Stimulated activated CD4-positive, alpha-beta T cell treated with anti-CD3 and anti-CD28 coated beads, Interleukin-12 subunit alpha, Interleukin-12 subunit beta, amount 100 ng/mL, for 48 hours (primary cell): ENCODE measurements at regions not wholly inside any gene's neighbourhood (a gene's known extent, or its start where the extent isn't known, plus 50 kb on each side); places are given as distances from the start of the nearest gene placed in this dataset.
"Not testable (repeated sequence)": the region's sequence is repeated elsewhere in the genome, so short reads cannot be mapped to it uniquely, and the experiment has no call there.

Experiments used
- DNase-seq, 3 donors: peaks; one replicate each; pipeline ENCODE4 v3.0.0-alpha.2; 2020; ENCODE audit warnings: low read depth in 2 of 3, low spot score in 1 of 3

- DNase-seq, result no peak
These were observed 59.2 kb upstream of the ADGRB3 start for GRCh38 chr6:68575765-68576439.

GRCh38 chr6:68572975-68573374 is 62.1 kb upstream of the ADGRB3 start:
- no peak for DNase-seq

GRCh38 chr6:68572525-68572924 is 62.6 kb upstream of the ADGRB3 start:
- DNase-seq, result peak in 1 of 3 donors; percentile 4

GRCh38 chr6:68559716-68560115 is 75.4 kb upstream of the ADGRB3 start:
- DNase-seq, result no peak

- DNase-seq, result no peak
These were observed 76.0 kb upstream of the ADGRB3 start for GRCh38 chr6:68559070-68559469.

- DNase-seq, result no peak
These were observed 88.5 kb upstream of the ADGRB3 start for GRCh38 chr6:68546620-68547019.

- no peak for DNase-seq
These were observed 90.6 kb upstream of the ADGRB3 start for GRCh38 chr6:68544450-68544849.

- DNase-seq, result no peak
These were observed 101.7 kb upstream of the ADGRB3 start for GRCh38 chr6:68533339-68533795.

GRCh38 chr6:68527691-68528090 is 107.4 kb upstream of the ADGRB3 start:
- DNase-seq, result no peak

- DNase-seq, result no peak
These were observed 128.2 kb upstream of the ADGRB3 start for GRCh38 chr6:68506911-68507310.

GRCh38 chr6:68502946-68503345 is 132.1 kb upstream of the ADGRB3 start:
- DNase-seq, result no peak

- no peak for DNase-seq
These were observed 137.2 kb upstream of the ADGRB3 start for GRCh38 chr6:68497927-68498326.

- DNase-seq, result not testable (repeated sequence)
These were observed 140.2 kb upstream of the ADGRB3 start for GRCh38 chr6:68494880-68495279.

GRCh38 chr6:68476611-68477010 is 158.5 kb upstream of the ADGRB3 start:
- no peak for DNase-seq

GRCh38 chr6:68473433-68474210 is 161.5 kb upstream of the ADGRB3 start:
- no peak for DNase-seq

GRCh38 chr6:68468244-68468884 is 166.7 kb upstream of the ADGRB3 start:
- no peak for DNase-seq

- no peak for DNase-seq
These were observed 176.6 kb upstream of the ADGRB3 start for GRCh38 chr6:68458447-68458846.

- DNase-seq, result no peak
These were observed 188.0 kb upstream of the ADGRB3 start for GRCh38 chr6:68447112-68447511.

GRCh38 chr6:68445926-68446325 is 189.2 kb upstream of the ADGRB3 start:
- no peak for DNase-seq

GRCh38 chr6:68443704-68444103 is 191.4 kb upstream of the ADGRB3 start:
- DNase-seq, result no peak

GRCh38 chr6:68427630-68428029 is 207.5 kb upstream of the ADGRB3 start:
- DNase-seq, result no peak

GRCh38 chr6:68410021-68410420 is 225.1 kb upstream of the ADGRB3 start:
- no peak for DNase-seq
